ENCODE measurements at regions not wholly inside any gene's neighbourhood (a gene's known extent, or its start where the extent isn't known, plus 50 kb on each side); places are given as distances from the start of the nearest gene placed in this dataset.

- no peak for DNase-seq
These were observed 52.6 kb upstream of the CDH8 start for GRCh38 chr16:62088731-62089410.

All from midbrain (tissue), 1 donor.